ENCODE measurements at regions not wholly inside any gene's neighbourhood (a gene's known extent, or its start where the extent isn't known, plus 50 kb on each side); places are given as distances from the start of the nearest gene placed in this dataset.

GRCh38 chr4:123217664-123218063 is 178.9 kb upstream of the SPRY1 start:
- no peaks in the 10 kb centered on the region for H3K36me3 ChIP-seq
- no peaks in the 10 kb centered on the region for H3K9me3 ChIP-seq
- H3K27ac ChIP-seq = no peak overlapping the region
- H3K27me3 ChIP-seq (replicated peaks in 1 of 7) = no peaks in the 10 kb centered on the region
- H3K4me1 ChIP-seq = no peaks in the 10 kb centered on the region
- DNase-seq = no peak
- no peak overlapping the region for H3K4me3 ChIP-seq
- intact Hi-C loops (cut with DNase I; ENCODE audit: low total_unique reads) = no loop called here
- WGBS, 5 donors = 47 to 74% (median 49%) methylated on average over 2 of the region's 2 CpGs
- no peak for TF ChIP-seq POLR2A (IDR thresholded peaks at IDR 0.05)
- TF ChIP-seq POLR2AphosphoS5 (IDR thresholded peaks at IDR 0.05) = no peak
- no peak for TF ChIP-seq CTCF (IDR thresholded peaks at IDR 0.05 in 8 of 11, conservative IDR thresholded peaks at IDR 0.05 in 3 of 11)

GRCh38 chr4:123218981-123219380 is 177.6 kb upstream of the SPRY1 start:
- DNase-seq = no peak
- Histone ChIP-seq H3K9me3 (peaks cover 0 to 6% (median 0%) of the 10 kb centered on the region in 8 donors), H3K27me3 (replicated peaks in 1 of 7) (no peaks in the 10 kb centered on the region), H3K27ac (no peak overlapping the region), H3K4me3 (no peak overlapping the region), H3K36me3 (no peaks in the 10 kb centered on the region), H3K4me1 (no peaks in the 10 kb centered on the region)
- intact Hi-C loops (cut with DNase I; ENCODE audit: low total_unique reads) = no loop called here
- WGBS, 5 donors = 92 to 100% (median 96%) methylated on average over 4 of the region's 4 CpGs
- TF ChIP-seq POLR2AphosphoS5 (IDR thresholded peaks at IDR 0.05) (no peak), POLR2A (IDR thresholded peaks at IDR 0.05) (no peak), CTCF (IDR thresholded peaks at IDR 0.05 in 8 of 11, conservative IDR thresholded peaks at IDR 0.05 in 3 of 11) (no peak)

GRCh38 chr4:123229286-123229685 is 167.3 kb upstream of the SPRY1 start:
- Histone ChIP-seq H3K9me3 (peaks cover 0 to 5% (median 0%) of the 10 kb centered on the region in 8 donors), H3K27ac (no peak overlapping the region), H3K4me3 (no peak overlapping the region), H3K4me1 (peaks cover 0 to 19% (median 0%) of the 10 kb centered on the region in 6 donors), H3K27me3 (replicated peaks in 1 of 7) (no peaks in the 10 kb centered on the region), H3K36me3 (no peaks in the 10 kb centered on the region)
- intact Hi-C loops (cut with DNase I; ENCODE audit: low total_unique reads) = no loop called here
- 58 to 77% (median 64%) methylated on average over 1 of the region's 1 CpG for WGBS, 5 donors
- DNase-seq = no peak
- TF ChIP-seq POLR2A (IDR thresholded peaks at IDR 0.05) = no peak
- no peak for TF ChIP-seq POLR2AphosphoS5 (IDR thresholded peaks at IDR 0.05)
- TF ChIP-seq CTCF (IDR thresholded peaks at IDR 0.05 in 8 of 11, conservative IDR thresholded peaks at IDR 0.05 in 3 of 11) = no peak

GRCh38 chr4:123230061-123230460 is 166.5 kb upstream of the SPRY1 start:
- no peaks in the 10 kb centered on the region for H3K36me3 ChIP-seq
- H3K27me3 ChIP-seq (replicated peaks in 1 of 7) = no peaks in the 10 kb centered on the region
- DNase-seq = no peak
- peaks cover 0 to 19% (median 0%) of the 10 kb centered on the region in 6 donors for H3K4me1 ChIP-seq
- H3K27ac ChIP-seq = no peak overlapping the region
- WGBS, 5 donors = 61 to 93% (median 76%) methylated on average over 2 of the region's 2 CpGs
- H3K4me3 ChIP-seq = no peak overlapping the region
- H3K9me3 ChIP-seq = peaks cover 0 to 2% (median 0%) of the 10 kb centered on the region in 8 donors
- TF ChIP-seq CTCF (IDR thresholded peaks at IDR 0.05 in 8 of 11, conservative IDR thresholded peaks at IDR 0.05 in 3 of 11) = no peak
- no peak for TF ChIP-seq POLR2AphosphoS5 (IDR thresholded peaks at IDR 0.05)
- no peak for TF ChIP-seq POLR2A (IDR thresholded peaks at IDR 0.05)
- intact Hi-C loops (cut with DNase I; ENCODE audit: low total_unique reads) = no loop called here

All from spleen (tissue), 11 donors.